Activated B cell treated with CpG ODN at 0.5 μM for 24 hours (primary cell): ENCODE measurements at regions not wholly inside any gene's neighbourhood (a gene's known extent, or its start where the extent isn't known, plus 50 kb on each side); places are given as distances from the start of the nearest gene placed in this dataset.

Experiments used
- ATAC-seq: fragments of 200-7000 bp; cut with Tn5 transposase; one replicate; pipeline ENCODE4 v1.10.0; 2021; ENCODE audit warnings: low read depth, mild to moderate bottlenecking, moderate library complexity
- CTCF ChIA-PET: fragments of 350-600 bp; sonication (Branson Sonifier 250); formaldehyde crosslinking; loops from one replicate; lab custom pipeline; 2021; ENCODE audit warnings: antibody characterized with exemption; lab: Charles Lee
- POLR2A ChIA-PET: fragments of 350-600 bp; sonication (Branson Sonifier 250); formaldehyde crosslinking; loops from one replicate; lab custom pipeline; 2021; ENCODE audit warnings: antibody characterized with exemption; lab: Charles Lee
- DNase-seq: peaks from one replicate; pipeline ENCODE4 v3.0.0; 2022
- H3K27ac Mint-ChIP-seq: one replicate; pipeline ENCODE4 v1.8.0; 2020; ENCODE audit warnings: mixed read lengths
- H3K27me3 Mint-ChIP-seq: one replicate; pipeline ENCODE4 v1.8.0; 2021; ENCODE audit warnings: mixed read lengths
- H3K36me3 Mint-ChIP-seq: one replicate; pipeline ENCODE4 v1.8.0; 2021; ENCODE audit warnings: low read depth, mixed read lengths
- H3K4me1 Mint-ChIP-seq: one replicate; pipeline ENCODE4 v1.8.0; 2021; ENCODE audit warnings: mixed read lengths
- H3K4me3 Mint-ChIP-seq: one replicate; pipeline ENCODE4 v1.8.0; 2020; ENCODE audit warnings: mild to moderate bottlenecking, mixed read lengths
- H3K9me3 Mint-ChIP-seq: one replicate; pipeline ENCODE4 v1.8.0; 2020; ENCODE audit warnings: mixed read lengths
- CTCF ChIP-seq: fragments of 200-600 bp; IDR thresholded peaks from one replicate; pipeline ENCODE4 v1.8.0; 2022; ENCODE audit warnings: antibody characterized with exemption, mild to moderate bottlenecking
- intact Hi-C: fragments of 100-400 bp; cut with micrococcal nuclease; formaldehyde crosslinking; loops from one replicate; pipeline ENCODE4 v1.15.1; 2024

GRCh38 chr2:53188851-53189510 lies 578.6 kb upstream of the CHAC2 start:
- H3K9me3 Mint-ChIP-seq = peaks cover 3% of the 10 kb centered on the region
- H3K4me1 Mint-ChIP-seq = no peaks in the 10 kb centered on the region
- DNase-seq = no peak
- no peak for TF ChIP-seq CTCF
- no peaks in the 10 kb centered on the region for H3K27me3 Mint-ChIP-seq
- no peak for ATAC-seq
- H3K4me3 Mint-ChIP-seq = no peak overlapping the region
- intact Hi-C loops = no loop called here
- H3K27ac Mint-ChIP-seq = no peak overlapping the region
- POLR2A ChIA-PET = no interaction called here
- CTCF ChIA-PET = no interaction called here
- H3K36me3 Mint-ChIP-seq = no peaks in the 10 kb centered on the region

- Mint-ChIP-seq H3K36me3 (no peaks in the 10 kb centered on the region), H3K9me3 (no peaks in the 10 kb centered on the region), H3K27me3 (no peaks in the 10 kb centered on the region), H3K27ac (no peak overlapping the region), H3K4me3 (no peak overlapping the region), H3K4me1 (no peaks in the 10 kb centered on the region)
- no peak for ATAC-seq
- TF ChIP-seq CTCF = no peak
- ChIA-PET POLR2A (no interaction called here), CTCF (no interaction called here)
- DNase-seq = no peak
- intact Hi-C loops = no loop called here
Measured at GRCh38 chr2:53183581-53183980, 584.0 kb upstream of the CHAC2 start.

- no peak for TF ChIP-seq CTCF
- no peaks in the 10 kb centered on the region for H3K4me1 Mint-ChIP-seq
- H3K27me3 Mint-ChIP-seq = no peaks in the 10 kb centered on the region
- no peak overlapping the region for H3K27ac Mint-ChIP-seq
- no peaks in the 10 kb centered on the region for H3K36me3 Mint-ChIP-seq
- ChIA-PET CTCF (no interaction called here), POLR2A (no interaction called here)
- no peak for DNase-seq
- no peaks in the 10 kb centered on the region for H3K9me3 Mint-ChIP-seq
- H3K4me3 Mint-ChIP-seq = no peak overlapping the region
- no peak for ATAC-seq
- intact Hi-C loops = no loop called here
Measured at GRCh38 chr2:53182601-53183000, 585.0 kb upstream of the CHAC2 start.

GRCh38 chr2:53181759-53182158 lies 585.8 kb upstream of the CHAC2 start:
- Mint-ChIP-seq H3K9me3 (peaks cover 2% of the 10 kb centered on the region), H3K27me3 (no peaks in the 10 kb centered on the region), H3K4me3 (no peak overlapping the region), H3K27ac (no peak overlapping the region), H3K36me3 (no peaks in the 10 kb centered on the region), H3K4me1 (no peaks in the 10 kb centered on the region)
- intact Hi-C loops = no loop called here
- no peak for DNase-seq
- no peak for ATAC-seq
- TF ChIP-seq CTCF = no peak
- CTCF ChIA-PET = no interaction called here
- POLR2A ChIA-PET = no interaction called here

- DNase-seq (no peak), ATAC-seq (no peak)
- no peaks in the 10 kb centered on the region for H3K36me3 Mint-ChIP-seq
- no peaks in the 10 kb centered on the region for H3K27me3 Mint-ChIP-seq
- no peak overlapping the region for H3K27ac Mint-ChIP-seq
- no peak for TF ChIP-seq CTCF
- ChIA-PET CTCF (no interaction called here), POLR2A (no interaction called here)
- no peak overlapping the region for H3K4me3 Mint-ChIP-seq
- peaks cover 2% of the 10 kb centered on the region for H3K9me3 Mint-ChIP-seq
- no peaks in the 10 kb centered on the region for H3K4me1 Mint-ChIP-seq
- intact Hi-C loops = no loop called here
Measured at GRCh38 chr2:53177327-53177726, 590.3 kb upstream of the CHAC2 start.
